ENCODE measurements at regions not wholly inside any gene's neighbourhood (a gene's known extent, or its start where the extent isn't known, plus 50 kb on each side); places are given as distances from the start of the nearest gene placed in this dataset.

GRCh38 chr5:155676967-155677366 lies 650.0 kb upstream of the SGCD start:
- Histone ChIP-seq H3K27ac (no peak overlapping the region), H3K4me1 (no peaks in the 10 kb centered on the region), H3K9me3 (no peaks in the 10 kb centered on the region), H3K4me3 (no peak overlapping the region), H3K27me3 (no peaks in the 10 kb centered on the region), H3K36me3 (no peaks in the 10 kb centered on the region)
- no peak for TF ChIP-seq CTCF (IDR thresholded peaks at IDR 0.05)
- intact Hi-C loops (cut with DNase I) = no loop called here
- no peak for DNase-seq
- no peak for ATAC-seq

- DNase-seq = no peak
- H3K4me3 ChIP-seq = no peak overlapping the region
- no peaks in the 10 kb centered on the region for H3K9me3 ChIP-seq
- no peaks in the 10 kb centered on the region for H3K27me3 ChIP-seq
- H3K4me1 ChIP-seq = no peaks in the 10 kb centered on the region
- no peak for ATAC-seq
- H3K36me3 ChIP-seq = no peaks in the 10 kb centered on the region
- intact Hi-C loops (cut with DNase I) = no loop called here
- TF ChIP-seq CTCF (IDR thresholded peaks at IDR 0.05) = no peak
- H3K27ac ChIP-seq = no peak overlapping the region
Measured at GRCh38 chr5:155678371-155678770, 648.6 kb upstream of the SGCD start.

- H3K9me3 ChIP-seq = no peaks in the 10 kb centered on the region
- intact Hi-C loops (cut with DNase I) = no loop called here
- no peak overlapping the region for H3K27ac ChIP-seq
- no peaks in the 10 kb centered on the region for H3K27me3 ChIP-seq
- no peaks in the 10 kb centered on the region for H3K4me1 ChIP-seq
- H3K36me3 ChIP-seq = no peaks in the 10 kb centered on the region
- ATAC-seq (no peak), DNase-seq (no peak)
- H3K4me3 ChIP-seq = no peak overlapping the region
- TF ChIP-seq CTCF (IDR thresholded peaks at IDR 0.05) = no peak
Measured at GRCh38 chr5:155679530-155679929, 647.4 kb upstream of the SGCD start.

- no peak overlapping the region for H3K27ac ChIP-seq
- no peaks in the 10 kb centered on the region for H3K9me3 ChIP-seq
- H3K4me3 ChIP-seq = no peak overlapping the region
- intact Hi-C loops (cut with DNase I) = no loop called here
- no peak for TF ChIP-seq CTCF (IDR thresholded peaks at IDR 0.05)
- H3K27me3 ChIP-seq = no peaks in the 10 kb centered on the region
- no peaks in the 10 kb centered on the region for H3K36me3 ChIP-seq
- no peak for ATAC-seq
- H3K4me1 ChIP-seq = no peaks in the 10 kb centered on the region
- no peak for DNase-seq
Measured at GRCh38 chr5:155684417-155684816, 642.5 kb upstream of the SGCD start.

DNA sequence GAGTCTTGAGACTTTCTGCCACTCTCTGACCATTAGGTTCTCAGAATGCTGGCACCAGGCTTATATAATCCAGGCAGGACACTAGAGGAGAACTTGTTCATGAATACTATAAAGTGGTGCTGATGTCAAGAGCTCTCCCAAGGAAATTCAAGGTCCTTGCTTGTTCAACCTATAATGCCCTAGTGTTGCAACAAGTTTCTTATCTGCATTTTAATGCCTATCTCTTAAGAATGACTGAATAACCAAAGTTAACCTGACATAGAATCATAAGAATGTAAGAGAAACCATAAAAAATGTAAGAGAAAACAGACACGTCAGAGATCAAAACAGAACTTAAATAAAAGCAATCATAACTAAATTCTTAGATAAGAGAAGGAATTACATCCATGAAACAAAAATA lies 640.8 kb upstream of the SGCD start:
- no peak overlapping the region for H3K4me3 ChIP-seq
- no peaks in the 10 kb centered on the region for H3K36me3 ChIP-seq
- H3K9me3 ChIP-seq = no peaks in the 10 kb centered on the region
- H3K27me3 ChIP-seq = no peaks in the 10 kb centered on the region
- ATAC-seq = no peak
- DNase-seq = no peak
- H3K4me1 ChIP-seq = no peaks in the 10 kb centered on the region
- H3K27ac ChIP-seq = no peak overlapping the region
- intact Hi-C loops (cut with DNase I) = no loop called here
- TF ChIP-seq CTCF (IDR thresholded peaks at IDR 0.05) = no peak

- Histone ChIP-seq H3K36me3 (no peaks in the 10 kb centered on the region), H3K27me3 (no peaks in the 10 kb centered on the region), H3K27ac (no peak overlapping the region), H3K4me3 (no peak overlapping the region), H3K4me1 (no peaks in the 10 kb centered on the region), H3K9me3 (no peaks in the 10 kb centered on the region)
- intact Hi-C loops (cut with DNase I) = no loop called here
- ATAC-seq = no peak
- no peak for TF ChIP-seq CTCF (IDR thresholded peaks at IDR 0.05)
- no peak for DNase-seq
Measured at GRCh38 chr5:155689406-155689805, 637.6 kb upstream of the SGCD start.
